ENCODE measurements at regions not wholly inside any gene's neighbourhood (a gene's known extent, or its start where the extent isn't known, plus 50 kb on each side); places are given as distances from the start of the nearest gene placed in this dataset.
"Not testable (repeated sequence)": the region's sequence is repeated elsewhere in the genome, so short reads cannot be mapped to it uniquely, and the experiment has no call there.

DNA sequence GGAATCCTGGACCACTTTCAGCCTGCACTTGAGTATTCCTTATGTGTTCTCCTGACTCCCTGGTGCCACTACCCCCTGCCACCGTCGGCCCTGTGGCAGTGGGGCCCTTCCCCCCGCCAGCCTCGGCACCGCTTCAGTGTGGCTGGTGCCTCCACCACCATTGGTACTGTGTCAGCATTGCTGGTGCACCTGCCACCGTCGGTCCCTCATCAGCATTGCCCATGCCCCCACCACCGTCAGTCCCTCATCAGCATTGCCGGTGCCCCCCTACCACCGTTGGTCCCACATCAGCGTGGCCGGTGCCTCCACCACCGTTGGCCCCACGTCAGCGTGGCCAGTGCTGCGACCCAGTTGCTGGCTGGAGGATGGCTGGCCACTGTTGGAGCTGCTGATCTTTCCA lies 228.5 kb downstream of the TM9SF2 start:
- H3F3A ChIP-seq (ENCODE audit: insufficient read depth, low read depth), result no peaks in the 10 kb centered on the region
- no peak overlapping the region for H2AFZ ChIP-seq
- no peak overlapping the region for H3K27ac ChIP-seq
- H3K36me3 ChIP-seq (ENCODE audit: low read depth), result no peaks in the 10 kb centered on the region
- H3K4me3 ChIP-seq, result no peak overlapping the region
- H3K9me2 ChIP-seq (ENCODE audit: insufficient read depth), result no peaks in the 10 kb centered on the region
- ChIA-PET CTCF (no interaction called here), POLR2A (ENCODE audit: unreplicated experiment) (no interaction called here)
- TF ChIP-seq EZH2 (IDR thresholded peaks at IDR 0.05; ENCODE audit: low read depth), result no peak
- TF ChIP-seq, protein P1, sequence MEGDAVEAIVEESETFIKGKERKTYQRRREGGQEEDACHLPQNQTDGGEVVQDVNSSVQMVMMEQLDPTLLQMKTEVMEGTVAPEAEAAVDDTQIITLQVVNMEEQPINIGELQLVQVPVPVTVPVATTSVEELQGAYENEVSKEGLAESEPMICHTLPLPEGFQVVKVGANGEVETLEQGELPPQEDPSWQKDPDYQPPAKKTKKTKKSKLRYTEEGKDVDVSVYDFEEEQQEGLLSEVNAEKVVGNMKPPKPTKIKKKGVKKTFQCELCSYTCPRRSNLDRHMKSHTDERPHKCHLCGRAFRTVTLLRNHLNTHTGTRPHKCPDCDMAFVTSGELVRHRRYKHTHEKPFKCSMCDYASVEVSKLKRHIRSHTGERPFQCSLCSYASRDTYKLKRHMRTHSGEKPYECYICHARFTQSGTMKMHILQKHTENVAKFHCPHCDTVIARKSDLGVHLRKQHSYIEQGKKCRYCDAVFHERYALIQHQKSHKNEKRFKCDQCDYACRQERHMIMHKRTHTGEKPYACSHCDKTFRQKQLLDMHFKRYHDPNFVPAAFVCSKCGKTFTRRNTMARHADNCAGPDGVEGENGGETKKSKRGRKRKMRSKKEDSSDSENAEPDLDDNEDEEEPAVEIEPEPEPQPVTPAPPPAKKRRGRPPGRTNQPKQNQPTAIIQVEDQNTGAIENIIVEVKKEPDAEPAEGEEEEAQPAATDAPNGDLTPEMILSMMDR (conservative IDR thresholded peaks at IDR 0.05), result no peak
- H3K4me2 ChIP-seq, result no peak overlapping the region
- no peaks in the 10 kb centered on the region for H4K20me1 ChIP-seq (ENCODE audit: insufficient read depth)
- H3K9me3 ChIP-seq (ENCODE audit: insufficient read depth, low read depth), result no peaks in the 10 kb centered on the region
- no peaks in the 10 kb centered on the region for H3K79me2 ChIP-seq (ENCODE audit: low read depth)
- intact Hi-C loops (cut with micrococcal nuclease; ENCODE audit: unreplicated experiment), result no loop called here
- no peaks in the 10 kb centered on the region for H3K4me1 ChIP-seq (replicated peaks; ENCODE audit: insufficient read depth)
- H3K27me3 ChIP-seq (ENCODE audit: insufficient read depth, low read depth), result no peaks in the 10 kb centered on the region
- no TSS peak for BruUV-seq (replicated peaks)
- no peak for DNase-seq

DNA sequence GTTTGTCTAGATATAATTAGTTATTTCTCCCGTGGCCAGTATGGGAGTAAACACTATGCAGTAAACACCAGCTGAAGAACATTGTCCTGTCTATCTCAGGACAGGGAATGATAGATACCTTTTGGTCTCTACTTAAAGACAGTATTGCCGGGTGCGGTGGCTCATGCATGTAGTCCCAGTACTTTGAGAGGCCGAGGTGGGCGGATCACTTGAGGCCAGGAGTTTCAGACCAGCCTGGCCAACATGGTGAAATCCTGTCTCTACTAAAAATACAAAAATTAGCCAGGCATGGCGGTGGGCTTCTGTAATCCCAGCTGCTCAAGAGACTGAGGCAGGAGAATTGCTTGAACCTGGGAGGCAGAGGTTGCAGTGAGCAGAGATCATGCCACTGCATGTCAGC lies 226.4 kb downstream of the TM9SF2 start:
- DNase-seq; BruUV-seq (replicated peaks): not testable (repeated sequence)

DNA sequence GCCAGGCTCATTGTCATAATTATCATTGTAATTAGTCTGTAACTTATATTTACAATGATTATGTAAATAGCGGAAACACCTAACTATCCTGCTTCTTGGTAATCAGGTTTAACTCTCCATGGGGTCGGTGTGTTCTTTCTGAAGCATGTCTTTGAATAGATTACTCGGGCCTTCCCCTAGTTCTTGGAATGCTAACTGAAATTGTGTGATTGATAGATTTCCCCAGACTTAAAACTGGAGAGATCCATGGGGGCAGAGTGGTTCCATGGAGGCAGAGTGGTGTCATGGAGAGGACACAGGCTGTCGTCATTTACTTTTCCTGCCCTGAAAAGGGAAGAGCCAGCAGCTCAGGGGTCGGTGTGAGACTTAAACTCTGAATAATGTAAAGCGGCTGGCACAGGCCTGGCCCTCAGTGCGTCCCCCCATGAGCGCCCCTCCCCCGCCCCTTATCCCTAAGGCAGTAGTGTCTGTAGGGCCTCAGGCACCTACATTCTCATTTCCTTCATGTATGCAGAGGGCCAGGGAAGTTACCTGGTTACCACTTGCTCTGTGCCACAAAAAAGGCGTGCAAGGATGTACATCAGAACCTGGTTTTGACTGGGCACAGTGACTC lies 225.1 kb downstream of the TM9SF2 start:
- H3K4me1 ChIP-seq (replicated peaks; ENCODE audit: insufficient read depth), result no peaks in the 10 kb centered on the region
- H3F3A ChIP-seq (ENCODE audit: insufficient read depth, low read depth), result no peaks in the 10 kb centered on the region
- H3K4me2 ChIP-seq, result no peak overlapping the region
- H3K27me3 ChIP-seq (ENCODE audit: insufficient read depth, low read depth), result no peaks in the 10 kb centered on the region
- H3K79me2 ChIP-seq (ENCODE audit: low read depth), result no peaks in the 10 kb centered on the region
- H4K20me1 ChIP-seq (ENCODE audit: insufficient read depth), result no peaks in the 10 kb centered on the region
- ChIA-PET POLR2A (ENCODE audit: unreplicated experiment) (no interaction called here), CTCF (no interaction called here)
- H3K27ac ChIP-seq, result no peak overlapping the region
- no peaks in the 10 kb centered on the region for H3K9me3 ChIP-seq (ENCODE audit: insufficient read depth, low read depth)
- no peak overlapping the region for H2AFZ ChIP-seq
- intact Hi-C loops (cut with micrococcal nuclease; ENCODE audit: unreplicated experiment), result no loop called here
- H3K9me2 ChIP-seq (ENCODE audit: insufficient read depth), result no peaks in the 10 kb centered on the region
- TF ChIP-seq, protein P1 (conservative IDR thresholded peaks at IDR 0.05), result no peak
- TF ChIP-seq EZH2 (IDR thresholded peaks at IDR 0.05; ENCODE audit: low read depth), result no peak
- H3K4me3 ChIP-seq, result no peak overlapping the region
- DNase-seq, result no peak
- no TSS peak for BruUV-seq (replicated peaks)
- H3K36me3 ChIP-seq (ENCODE audit: low read depth), result no peaks in the 10 kb centered on the region

More for the DNA sequence above, 226.4 kb downstream of the TM9SF2 start:
- H3K9me3 ChIP-seq (ENCODE audit: insufficient read depth, low read depth); H3K4me2 ChIP-seq; H3K27ac ChIP-seq; CTCF ChIA-PET; H2AFZ ChIP-seq; H3K9me2 ChIP-seq (ENCODE audit: insufficient read depth); H3K4me1 ChIP-seq (replicated peaks; ENCODE audit: insufficient read depth); H3K36me3 ChIP-seq (ENCODE audit: low read depth); H4K20me1 ChIP-seq (ENCODE audit: insufficient read depth); POLR2A ChIA-PET (ENCODE audit: unreplicated experiment); H3K4me3 ChIP-seq; H3K79me2 ChIP-seq (ENCODE audit: low read depth); H3F3A ChIP-seq (ENCODE audit: insufficient read depth, low read depth); H3K27me3 ChIP-seq (ENCODE audit: insufficient read depth, low read depth); intact Hi-C loops (cut with micrococcal nuclease; ENCODE audit: unreplicated experiment): not testable (repeated sequence)

DNA sequence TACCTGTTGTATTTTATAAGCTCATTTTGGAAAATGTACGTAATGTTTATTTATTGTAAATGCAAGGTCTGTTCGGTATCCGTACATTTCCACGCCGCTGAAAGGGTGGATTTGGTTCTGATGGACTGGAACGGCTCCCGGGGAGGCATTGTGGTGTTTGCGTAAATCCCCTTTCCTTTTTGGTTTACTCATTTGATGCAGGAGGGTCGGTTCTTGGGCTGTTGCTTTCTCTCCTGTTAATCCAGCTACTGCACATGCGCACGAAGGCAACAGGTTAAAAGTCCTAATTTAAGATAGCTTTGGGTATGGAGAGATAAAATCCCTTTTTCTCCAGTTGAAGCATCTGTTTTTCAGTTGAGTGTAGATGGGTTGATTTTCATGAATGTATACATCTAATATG lies 224.4 kb downstream of the TM9SF2 start:
- H3K4me2 ChIP-seq, result no peak overlapping the region
- H3K9me3 ChIP-seq (ENCODE audit: insufficient read depth, low read depth), result no peaks in the 10 kb centered on the region
- H3F3A ChIP-seq (ENCODE audit: insufficient read depth, low read depth), result no peaks in the 10 kb centered on the region
- no peak for DNase-seq
- H3K27me3 ChIP-seq (ENCODE audit: insufficient read depth, low read depth), result no peaks in the 10 kb centered on the region
- H3K36me3 ChIP-seq (ENCODE audit: low read depth), result no peaks in the 10 kb centered on the region
- ChIA-PET CTCF (no interaction called here), POLR2A (ENCODE audit: unreplicated experiment) (no interaction called here)
- no peaks in the 10 kb centered on the region for H4K20me1 ChIP-seq (ENCODE audit: insufficient read depth)
- no peak overlapping the region for H3K4me3 ChIP-seq
- intact Hi-C loops (cut with micrococcal nuclease; ENCODE audit: unreplicated experiment), result no loop called here
- H2AFZ ChIP-seq, result no peak overlapping the region
- no peaks in the 10 kb centered on the region for H3K79me2 ChIP-seq (ENCODE audit: low read depth)
- TF ChIP-seq, protein P1 (conservative IDR thresholded peaks at IDR 0.05), result no peak
- TF ChIP-seq EZH2 (IDR thresholded peaks at IDR 0.05; ENCODE audit: low read depth), result no peak
- no peak overlapping the region for H3K27ac ChIP-seq
- H3K9me2 ChIP-seq (ENCODE audit: insufficient read depth), result no peaks in the 10 kb centered on the region
- BruUV-seq (replicated peaks), result no TSS peak
- no peaks in the 10 kb centered on the region for H3K4me1 ChIP-seq (replicated peaks; ENCODE audit: insufficient read depth)
